ENCODE measurements at regions not wholly inside any gene's neighbourhood (a gene's known extent, or its start where the extent isn't known, plus 50 kb on each side); places are given as distances from the start of the nearest gene placed in this dataset.
A peak's percentile ranks its signal among the peaks of the same experiment; 100 is the strongest.

- no peak overlapping the region for H3K27ac ChIP-seq
- TF ChIP-seq CTCF (IDR thresholded peaks at IDR 0.05) (no peak), ZFX (IDR thresholded peaks at IDR 0.05; ENCODE audit: borderline replicate concordance) (no peak)
Measured at GRCh38 chrX:51437521-51437920, 58.9 kb downstream of the NUDT11 start.

DNA sequence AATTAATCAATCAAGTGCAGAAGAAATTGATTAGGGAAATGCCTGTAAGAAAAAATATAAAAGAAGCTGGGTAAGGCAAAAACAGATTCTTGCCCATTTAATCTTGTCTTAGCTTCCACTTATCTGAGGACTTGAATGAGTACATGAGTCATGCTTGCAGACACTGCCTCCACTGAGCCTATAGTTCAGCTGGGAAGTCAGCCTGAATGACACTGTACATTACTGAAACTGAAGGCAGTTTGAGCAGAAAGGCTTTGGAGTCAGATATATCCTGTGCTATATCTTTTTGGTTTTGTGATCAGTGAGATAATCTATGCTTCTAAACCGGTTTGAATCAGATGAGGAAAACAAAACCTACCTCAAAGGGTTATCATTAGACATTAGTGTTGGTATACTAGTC is 61.3 kb downstream of the NUDT11 start:
- TF ChIP-seq ZFX (IDR thresholded peaks at IDR 0.05; ENCODE audit: borderline replicate concordance) (no peak), CTCF (IDR thresholded peaks at IDR 0.05) (no peak)
- no peak overlapping the region for H3K27ac ChIP-seq

- TF ChIP-seq CTCF (IDR thresholded peaks at IDR 0.05), result no peak
- no peak for TF ChIP-seq ZFX (IDR thresholded peaks at IDR 0.05; ENCODE audit: borderline replicate concordance)
- H3K27ac ChIP-seq, result no peak overlapping the region
Measured at GRCh38 chrX:51421972-51422597, 74.3 kb downstream of the NUDT11 start.

DNA sequence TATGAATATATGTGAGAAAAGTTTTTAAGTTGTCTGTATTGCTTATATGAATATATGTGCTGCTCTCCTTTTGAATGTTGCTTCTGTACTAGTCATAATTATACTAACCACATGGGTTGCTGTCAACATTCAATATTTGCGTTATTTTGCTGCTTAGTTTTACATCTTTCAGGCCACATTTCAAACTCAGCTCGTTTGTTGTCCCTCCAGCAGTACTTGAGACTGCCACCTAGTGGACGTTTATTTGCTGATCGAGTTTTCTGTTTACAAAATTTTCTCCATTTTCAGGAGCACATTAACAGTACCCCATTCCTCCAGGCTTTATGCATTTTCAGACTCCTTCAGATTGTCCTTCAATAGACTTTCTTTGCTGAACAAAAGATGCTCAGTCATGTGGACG is 75.8 kb downstream of the NUDT11 start:
- H3K27ac ChIP-seq, result no peak overlapping the region
- TF ChIP-seq ZFX (IDR thresholded peaks at IDR 0.05; ENCODE audit: borderline replicate concordance) (no peak), CTCF (IDR thresholded peaks at IDR 0.05) (peak; percentile 74)

- TF ChIP-seq ZFX (IDR thresholded peaks at IDR 0.05; ENCODE audit: borderline replicate concordance) (no peak), CTCF (IDR thresholded peaks at IDR 0.05) (no peak)
- no peak overlapping the region for H3K27ac ChIP-seq
Measured at GRCh38 chrX:51408462-51408861, 75.8 kb downstream of the NUDT10 start.

- TF ChIP-seq CTCF (IDR thresholded peaks at IDR 0.05), result no peak
- no peak for TF ChIP-seq ZFX (IDR thresholded peaks at IDR 0.05; ENCODE audit: borderline replicate concordance)
- H3K27ac ChIP-seq, result no peak overlapping the region
Measured at GRCh38 chrX:51407520-51408409, 75.1 kb downstream of the NUDT10 start.
